Fibroblast of lung (primary cell): ENCODE measurements at regions not wholly inside any gene's neighbourhood (a gene's known extent, or its start where the extent isn't known, plus 50 kb on each side); places are given as distances from the start of the nearest gene placed in this dataset.
"Not testable (repeated sequence)": the region's sequence is repeated elsewhere in the genome, so short reads cannot be mapped to it uniquely, and the experiment has no call there.

Source experiments
- DNase-seq, 2 donors: peaks; one replicate each; pipeline versions ENCODE4 v3.0.0 to v3.0.0-alpha.2; 2010; ENCODE audit warnings: low read depth in 2 of 2
- H2AFZ ChIP-seq: 2 replicates; pipeline ENCODE4 v1.5.1; 2012; ENCODE audit warnings: low read length, control low read depth, inconsistent platforms
- H3K27ac ChIP-seq: 2 replicates; pipeline ENCODE4 v1.5.1; 2011; ENCODE audit warnings: low read length, control low read depth; ENCODE audit not compliant: insufficient read depth
- H3K27me3 ChIP-seq: 2 replicates; pipeline ENCODE4 v1.5.1; 2011; ENCODE audit warnings: mild to moderate bottlenecking, low read length; ENCODE audit not compliant: control insufficient read depth, insufficient read depth
- H3K36me3 ChIP-seq: 2 replicates; pipeline ENCODE4 v1.5.1; 2011; ENCODE audit warnings: low read length; ENCODE audit not compliant: control insufficient read depth, insufficient read depth
- H3K4me1 ChIP-seq: 2 replicates; pipeline ENCODE4 v1.5.1; 2011; ENCODE audit warnings: low read length; ENCODE audit not compliant: control insufficient read depth, insufficient read depth; ENCODE audit errors: extremely low read depth
- H3K4me2 ChIP-seq: 2 replicates; pipeline ENCODE4 v1.5.1; 2011; ENCODE audit warnings: low read length, control low read depth; ENCODE audit not compliant: insufficient read depth; ENCODE audit errors: extremely low read depth
- H3K4me3 ChIP-seq, 4 experiments: fragments of 200-600 bp in 1 of 4; sonication (generic) in 1 of 4; replicated peaks in 1 of 4; 2 replicates each; pipeline ENCODE4 v1.5.1; 2011 to 2016; ENCODE audit warnings: low read length in 4 of 4, low read depth in 3 of 4, mild to moderate bottlenecking in 3 of 4, control low read depth in 2 of 4, inconsistent platforms in 1 of 4, mixed read lengths in 1 of 4; ENCODE audit not compliant: insufficient read depth in 1 of 4; ENCODE audit errors: control extremely low read depth in 1 of 4
- H3K79me2 ChIP-seq: 2 replicates; pipeline ENCODE4 v1.5.1; 2012; ENCODE audit warnings: mild to moderate bottlenecking, low read length, inconsistent platforms; ENCODE audit not compliant: control insufficient read depth, insufficient read depth
- H3K9ac ChIP-seq: 2 replicates; pipeline ENCODE4 v1.5.1; 2011; ENCODE audit warnings: mild to moderate bottlenecking, low read length, control low read depth; ENCODE audit not compliant: insufficient read depth
- H3K9me3 ChIP-seq: 2 replicates; pipeline ENCODE4 v1.5.1; 2012; ENCODE audit warnings: low read depth, low read length; ENCODE audit not compliant: control insufficient read depth, insufficient read depth
- H4K20me1 ChIP-seq: 2 replicates; pipeline ENCODE4 v1.5.1; 2011; ENCODE audit warnings: low read length; ENCODE audit not compliant: control insufficient read depth, insufficient read depth; ENCODE audit errors: extremely low read depth
- EZH2 ChIP-seq: IDR thresholded peaks from 2 replicates; pipeline ENCODE4 v1.5.1; 2012; ENCODE audit warnings: low read length, control low read depth, mild to moderate bottlenecking; ENCODE audit errors: missing control alignments
- TF ChIP-seq, protein P1 (sequence below), 2 donors: IDR thresholded peaks in 1 of 2; conservative IDR thresholded peaks in 1 of 2; 1 replicate in 1 of 2; 2 replicates in 1 of 2; pipeline ENCODE4 v1.5.1; 2011 to 2012; ENCODE audit warnings: low read length in 2 of 2, control low read depth in 1 of 2, inconsistent platforms in 1 of 2, low read depth in 1 of 2, mild to moderate bottlenecking in 1 of 2

DNA sequence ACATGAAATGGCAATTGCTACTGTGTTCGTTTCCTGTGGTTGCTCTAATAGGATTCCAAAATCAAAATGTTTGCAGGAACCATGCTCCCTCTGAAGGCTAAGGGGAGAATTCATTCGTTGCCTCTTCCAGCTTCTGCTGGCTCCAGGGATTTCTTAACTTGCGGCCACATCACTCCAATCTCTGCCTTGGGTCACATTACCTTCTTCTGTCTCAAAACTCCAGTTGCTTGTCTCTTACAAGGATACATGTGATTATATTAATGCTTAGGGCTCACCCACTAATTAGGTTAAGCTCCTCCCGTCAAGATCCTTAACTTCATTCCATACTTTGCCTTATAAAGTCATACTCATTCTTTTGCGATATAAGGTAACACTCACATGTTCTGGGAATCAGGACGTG is 208.4 kb downstream of the RBM46 start:
- Histone ChIP-seq H4K20me1 (no peaks in the 10 kb centered on the region), H3K9ac (no peak overlapping the region), H3K27me3 (no peaks in the 10 kb centered on the region), H3K79me2 (no peaks in the 10 kb centered on the region), H3K36me3 (no peaks in the 10 kb centered on the region), H2AFZ (no peak overlapping the region), H3K27ac (no peak overlapping the region), H3K4me3 (no peak overlapping the region), H3K4me2 (no peak overlapping the region), H3K9me3 (no peaks in the 10 kb centered on the region), H3K4me1 (no peaks in the 10 kb centered on the region)
- no peak for DNase-seq
- TF ChIP-seq, protein P1, sequence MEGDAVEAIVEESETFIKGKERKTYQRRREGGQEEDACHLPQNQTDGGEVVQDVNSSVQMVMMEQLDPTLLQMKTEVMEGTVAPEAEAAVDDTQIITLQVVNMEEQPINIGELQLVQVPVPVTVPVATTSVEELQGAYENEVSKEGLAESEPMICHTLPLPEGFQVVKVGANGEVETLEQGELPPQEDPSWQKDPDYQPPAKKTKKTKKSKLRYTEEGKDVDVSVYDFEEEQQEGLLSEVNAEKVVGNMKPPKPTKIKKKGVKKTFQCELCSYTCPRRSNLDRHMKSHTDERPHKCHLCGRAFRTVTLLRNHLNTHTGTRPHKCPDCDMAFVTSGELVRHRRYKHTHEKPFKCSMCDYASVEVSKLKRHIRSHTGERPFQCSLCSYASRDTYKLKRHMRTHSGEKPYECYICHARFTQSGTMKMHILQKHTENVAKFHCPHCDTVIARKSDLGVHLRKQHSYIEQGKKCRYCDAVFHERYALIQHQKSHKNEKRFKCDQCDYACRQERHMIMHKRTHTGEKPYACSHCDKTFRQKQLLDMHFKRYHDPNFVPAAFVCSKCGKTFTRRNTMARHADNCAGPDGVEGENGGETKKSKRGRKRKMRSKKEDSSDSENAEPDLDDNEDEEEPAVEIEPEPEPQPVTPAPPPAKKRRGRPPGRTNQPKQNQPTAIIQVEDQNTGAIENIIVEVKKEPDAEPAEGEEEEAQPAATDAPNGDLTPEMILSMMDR (conservative IDR thresholded peaks at IDR 0.05 in 1 of 2, IDR thresholded peaks at IDR 0.05 in 1 of 2; ENCODE audit: low read depth in 1 of 2, low read length in 2 of 2) = no peak
- TF ChIP-seq EZH2 = no peak

- not testable (repeated sequence) for H3K9me3 ChIP-seq, H3K79me2 ChIP-seq, H4K20me1 ChIP-seq, H3K4me1 ChIP-seq, H3K9ac ChIP-seq, H3K27ac ChIP-seq, H2AFZ ChIP-seq, H3K27me3 ChIP-seq, H3K4me2 ChIP-seq, H3K36me3 ChIP-seq, H3K4me3 ChIP-seq
- DNase-seq = peak in 1 of 2 donors; percentile 52
Measured at GRCh38 chr4:154997866-154998265, 210.6 kb upstream of the NPY2R start.

GRCh38 chr4:154998284-154998683 is 210.2 kb upstream of the NPY2R start:
- Histone ChIP-seq H3K27me3 (no peaks in the 10 kb centered on the region), H4K20me1 (no peaks in the 10 kb centered on the region), H3K79me2 (no peaks in the 10 kb centered on the region), H3K4me3 (no peak overlapping the region), H3K27ac (no peak overlapping the region), H3K4me1 (no peaks in the 10 kb centered on the region), H2AFZ (no peak overlapping the region), H3K9ac (no peak overlapping the region), H3K9me3 (no peaks in the 10 kb centered on the region), H3K36me3 (no peaks in the 10 kb centered on the region), H3K4me2 (no peak overlapping the region)
- DNase-seq = peak; percentile 25 to 73
- no peak for TF ChIP-seq EZH2
- TF ChIP-seq, protein P1 (conservative IDR thresholded peaks at IDR 0.05 in 1 of 2, IDR thresholded peaks at IDR 0.05 in 1 of 2; ENCODE audit: low read depth in 1 of 2, low read length in 2 of 2) = no peak

DNA sequence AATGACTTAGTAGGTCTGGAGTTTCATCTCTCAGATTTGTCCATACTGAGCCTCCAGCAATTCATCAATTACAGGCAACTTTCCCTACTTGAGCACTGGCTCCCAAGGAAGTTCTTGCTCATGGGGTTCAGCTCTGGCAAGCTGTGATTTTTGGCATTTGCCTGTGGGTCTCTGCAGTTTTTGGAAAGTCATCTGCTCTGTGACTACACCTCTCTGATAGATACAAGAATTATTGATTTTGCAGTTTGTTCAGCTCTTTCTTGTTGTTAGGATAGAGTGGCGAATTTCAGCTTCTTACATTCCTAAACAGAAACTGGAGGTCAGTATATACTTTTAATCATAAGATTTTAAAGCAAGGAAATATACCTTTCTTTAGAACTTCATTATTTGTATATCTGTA is 209.7 kb upstream of the NPY2R start:
- no peak for DNase-seq
- no peaks in the 10 kb centered on the region for H3K4me1 ChIP-seq
- H3K79me2 ChIP-seq = no peaks in the 10 kb centered on the region
- H3K36me3 ChIP-seq = no peaks in the 10 kb centered on the region
- no peaks in the 10 kb centered on the region for H3K9me3 ChIP-seq
- H3K27ac ChIP-seq = no peak overlapping the region
- no peaks in the 10 kb centered on the region for H4K20me1 ChIP-seq
- no peak overlapping the region for H3K9ac ChIP-seq
- H3K4me3 ChIP-seq = no peak overlapping the region
- no peak overlapping the region for H2AFZ ChIP-seq
- H3K4me2 ChIP-seq = no peak overlapping the region
- no peaks in the 10 kb centered on the region for H3K27me3 ChIP-seq
- TF ChIP-seq, protein P1 (conservative IDR thresholded peaks at IDR 0.05 in 1 of 2, IDR thresholded peaks at IDR 0.05 in 1 of 2; ENCODE audit: low read depth in 1 of 2, low read length in 2 of 2) = no peak
- TF ChIP-seq EZH2 = no peak
